ENCODE measurements at regions not wholly inside any gene's neighbourhood (a gene's known extent, or its start where the extent isn't known, plus 50 kb on each side); places are given as distances from the start of the nearest gene placed in this dataset.

DNA sequence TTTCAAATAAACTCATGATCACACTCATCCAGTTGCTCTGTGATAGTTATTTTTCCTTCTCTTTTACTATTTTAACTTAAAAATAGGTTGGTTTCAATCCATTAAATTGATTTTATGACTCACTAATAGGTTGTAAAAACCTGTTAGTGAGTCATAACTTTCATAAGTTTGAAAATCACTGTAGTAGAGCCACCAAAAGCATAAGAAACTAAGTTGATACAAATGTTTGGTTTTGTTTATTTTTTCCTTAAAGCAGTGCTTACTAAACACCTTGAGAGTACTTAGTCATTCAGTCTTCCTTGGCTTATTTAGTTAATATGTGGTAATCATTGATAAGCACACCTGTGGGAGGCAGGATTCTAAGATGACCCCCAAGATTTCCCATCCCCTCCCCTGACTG, 312.1 kb upstream of the MAN1A1 start:
- TF ChIP-seq, protein P1, sequence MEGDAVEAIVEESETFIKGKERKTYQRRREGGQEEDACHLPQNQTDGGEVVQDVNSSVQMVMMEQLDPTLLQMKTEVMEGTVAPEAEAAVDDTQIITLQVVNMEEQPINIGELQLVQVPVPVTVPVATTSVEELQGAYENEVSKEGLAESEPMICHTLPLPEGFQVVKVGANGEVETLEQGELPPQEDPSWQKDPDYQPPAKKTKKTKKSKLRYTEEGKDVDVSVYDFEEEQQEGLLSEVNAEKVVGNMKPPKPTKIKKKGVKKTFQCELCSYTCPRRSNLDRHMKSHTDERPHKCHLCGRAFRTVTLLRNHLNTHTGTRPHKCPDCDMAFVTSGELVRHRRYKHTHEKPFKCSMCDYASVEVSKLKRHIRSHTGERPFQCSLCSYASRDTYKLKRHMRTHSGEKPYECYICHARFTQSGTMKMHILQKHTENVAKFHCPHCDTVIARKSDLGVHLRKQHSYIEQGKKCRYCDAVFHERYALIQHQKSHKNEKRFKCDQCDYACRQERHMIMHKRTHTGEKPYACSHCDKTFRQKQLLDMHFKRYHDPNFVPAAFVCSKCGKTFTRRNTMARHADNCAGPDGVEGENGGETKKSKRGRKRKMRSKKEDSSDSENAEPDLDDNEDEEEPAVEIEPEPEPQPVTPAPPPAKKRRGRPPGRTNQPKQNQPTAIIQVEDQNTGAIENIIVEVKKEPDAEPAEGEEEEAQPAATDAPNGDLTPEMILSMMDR (IDR thresholded peaks at IDR 0.05; ENCODE audit: low read depth, low read length): no peak

DNA sequence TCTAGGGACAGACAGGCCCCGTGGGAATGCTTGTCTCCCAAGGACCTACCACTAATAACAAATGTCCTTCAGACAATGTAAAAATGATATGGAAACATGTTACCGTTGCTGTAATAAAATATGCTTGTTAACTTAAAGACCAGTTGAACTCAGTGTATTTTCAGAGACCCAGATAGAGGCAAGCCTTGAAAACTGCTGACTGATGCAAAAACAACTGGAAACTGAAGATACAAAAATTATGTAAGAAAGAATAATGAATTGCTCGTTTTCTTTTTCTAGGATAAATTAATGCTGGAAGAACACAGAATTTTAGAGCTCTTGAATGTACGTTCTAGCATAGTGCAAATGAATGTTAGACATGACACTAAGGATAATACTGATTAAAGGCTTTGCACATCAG, 311.5 kb upstream of the MAN1A1 start:
- TF ChIP-seq, protein P1 (IDR thresholded peaks at IDR 0.05; ENCODE audit: low read depth, low read length): no peak
- DNase-seq (ENCODE audit: extremely low read depth, low read depth): no peak

More for the DNA sequence above, 312.1 kb upstream of the MAN1A1 start:
- DNase-seq (ENCODE audit: extremely low read depth, low read depth): no peak

DNA sequence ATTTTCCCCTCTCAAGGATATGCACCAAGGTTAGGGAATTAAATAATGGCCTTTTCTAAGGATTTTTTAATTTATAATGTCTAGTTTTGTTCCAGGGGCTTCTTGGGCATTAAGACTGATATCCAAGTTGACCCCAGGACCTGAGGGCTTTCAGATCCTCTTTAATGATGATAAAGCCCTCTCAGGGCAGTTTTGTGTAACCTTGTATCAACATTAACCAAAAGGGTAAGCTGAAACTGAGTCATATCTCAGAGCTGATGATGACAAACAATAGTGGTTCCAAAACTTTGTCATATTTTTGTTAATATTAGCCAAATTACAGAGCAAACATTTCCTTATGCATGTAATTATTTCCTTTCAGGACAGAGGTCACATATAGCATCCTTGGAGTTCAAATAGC, 309.4 kb upstream of the MAN1A1 start:
- DNase-seq (ENCODE audit: extremely low read depth, low read depth): no peak
- TF ChIP-seq, protein P1 (IDR thresholded peaks at IDR 0.05; ENCODE audit: low read depth, low read length): no peak

DNA sequence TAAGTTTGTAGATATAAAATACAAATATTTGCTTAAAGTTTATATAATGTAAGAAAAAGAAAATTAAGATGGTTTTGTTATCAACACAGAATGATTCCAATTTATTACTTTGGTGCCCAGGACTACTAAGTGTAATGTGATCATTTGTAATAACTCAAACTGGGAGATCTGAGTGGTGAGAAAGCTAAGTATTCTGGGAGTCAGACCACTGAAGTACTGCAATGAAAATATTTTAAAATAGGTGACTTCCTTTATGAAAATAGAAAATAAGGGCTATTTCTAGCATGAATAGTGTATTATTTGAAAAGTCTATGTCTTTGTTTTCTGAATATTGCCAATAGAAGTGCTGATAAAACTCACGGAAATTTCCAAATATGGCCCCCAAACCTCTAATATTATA, 305.6 kb upstream of the MAN1A1 start:
- DNase-seq (ENCODE audit: extremely low read depth, low read depth): no peak
- TF ChIP-seq, protein P1 (IDR thresholded peaks at IDR 0.05; ENCODE audit: low read depth, low read length): no peak

DNA sequence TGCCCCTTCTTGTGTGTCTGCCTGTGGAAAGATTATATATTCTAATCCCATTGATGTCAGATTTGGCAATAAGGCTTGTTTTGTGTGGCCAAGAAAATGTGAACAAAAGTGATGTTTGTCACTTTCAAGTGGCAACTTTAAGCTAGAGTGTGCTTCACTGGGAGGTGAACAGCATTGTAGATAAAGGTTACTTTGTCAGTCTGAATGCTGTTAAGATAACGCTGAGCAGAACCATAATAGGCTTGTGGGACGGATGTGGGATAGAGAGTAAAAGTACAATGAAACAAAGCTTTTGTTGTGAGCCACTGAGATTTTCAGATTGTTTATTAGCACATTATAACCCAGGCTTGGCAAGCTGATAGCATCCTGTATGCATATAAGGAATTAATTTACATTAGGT, 303.8 kb upstream of the MAN1A1 start:
- TF ChIP-seq, protein P1 (IDR thresholded peaks at IDR 0.05; ENCODE audit: low read depth, low read length): no peak
- no peak for DNase-seq (ENCODE audit: extremely low read depth, low read depth)

DNA sequence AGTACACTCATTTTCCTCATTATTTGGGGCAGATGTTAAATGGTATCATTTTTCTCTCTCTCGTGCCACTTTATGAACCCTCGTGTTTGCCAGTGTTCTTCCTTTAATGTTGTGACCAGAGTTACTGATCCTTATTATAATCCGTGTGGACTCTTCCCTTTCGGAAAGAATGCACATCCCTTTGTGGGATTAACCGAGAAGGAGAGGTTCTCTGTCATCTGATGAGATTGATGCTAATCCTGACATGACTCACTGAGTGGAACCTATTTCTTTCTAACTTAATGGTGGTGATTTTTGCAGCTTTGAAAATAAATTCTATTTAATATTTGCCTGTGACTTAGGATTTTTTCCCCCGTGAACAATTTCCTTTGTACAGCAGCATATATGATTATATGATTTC, 300.0 kb upstream of the MAN1A1 start:
- no peak for DNase-seq (ENCODE audit: extremely low read depth, low read depth)
- TF ChIP-seq, protein P1 (IDR thresholded peaks at IDR 0.05; ENCODE audit: low read depth, low read length): no peak

DNA sequence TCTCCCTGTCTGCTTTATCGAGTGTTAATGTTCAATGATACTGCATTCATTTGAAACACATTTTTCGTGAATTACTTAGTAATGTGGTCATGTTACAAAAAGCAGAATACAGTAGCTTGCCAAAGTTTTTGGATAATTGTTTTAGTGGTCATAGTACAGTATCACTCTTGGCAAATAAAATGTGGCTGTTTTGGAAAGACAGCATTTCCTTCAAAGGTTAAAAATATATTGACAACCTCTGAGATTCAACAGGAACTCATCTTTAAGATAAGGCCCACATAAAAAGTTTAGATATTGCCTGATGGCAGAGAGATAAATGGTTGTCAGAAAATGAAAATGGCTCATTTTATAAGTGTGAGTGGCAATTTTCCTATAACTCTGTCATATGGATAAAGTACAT, 297.7 kb upstream of the MAN1A1 start:
- TF ChIP-seq, protein P1 (IDR thresholded peaks at IDR 0.05; ENCODE audit: low read depth, low read length): no peak
- DNase-seq (ENCODE audit: extremely low read depth, low read depth): no peak

Data from AG09319 (cell line).